Loucy (cell line): ENCODE measurements at regions not wholly inside any gene's neighbourhood (a gene's known extent, or its start where the extent isn't known, plus 50 kb on each side); places are given as distances from the start of the nearest gene placed in this dataset.
A peak's percentile ranks its signal among the peaks of the same experiment; 100 is the strongest.
"Not testable (repeated sequence)": the region's sequence is repeated elsewhere in the genome, so short reads cannot be mapped to it uniquely, and the experiment has no call there.

Experiments used
- H2AFZ ChIP-seq: fragments of 200-600 bp; sonication (generic); 2 replicates; pipeline ENCODE4 v1.6.0; 2016; ENCODE audit warnings: antibody characterized with exemption, mild to moderate bottlenecking, low read length, moderate library complexity
- H3F3A ChIP-seq: fragments of 200-600 bp; 2 replicates; pipeline ENCODE4 v1.6.0; 2016; ENCODE audit warnings: antibody characterized with exemption, low read depth, mild to moderate bottlenecking
- H3K27me3 ChIP-seq: fragments of 200-600 bp; sonication (generic); 2 replicates; pipeline ENCODE4 v1.6.1; 2014; ENCODE audit warnings: low read length, mild to moderate bottlenecking; ENCODE audit not compliant: insufficient read depth, poor library complexity, severe bottlenecking
- H3K36me3 ChIP-seq: fragments of 200-600 bp; sonication (generic); 2 replicates; pipeline ENCODE4 v1.6.1; 2016; ENCODE audit warnings: low read length; ENCODE audit not compliant: insufficient read depth
- H3K4me1 ChIP-seq: fragments of 200-600 bp; sonication (generic); 2 replicates; pipeline ENCODE4 v1.5.1; 2014; ENCODE audit warnings: low read length, mild to moderate bottlenecking; ENCODE audit not compliant: insufficient read depth, poor library complexity, severe bottlenecking
- H3K4me2 ChIP-seq: fragments of 200-600 bp; sonication (generic); 2 replicates; pipeline ENCODE4 v1.6.0; 2014; ENCODE audit warnings: antibody characterized with exemption, low read length, low read depth, mild to moderate bottlenecking; ENCODE audit not compliant: poor library complexity, severe bottlenecking
- H3K4me3 ChIP-seq: fragments of 200-600 bp; sonication (generic); 2 replicates; pipeline ENCODE4 v1.5.1; 2014; ENCODE audit warnings: low read length, mild to moderate bottlenecking, mixed read lengths; ENCODE audit not compliant: poor library complexity, severe bottlenecking
- H3K79me2 ChIP-seq: fragments of 200-600 bp; sonication (generic); 2 replicates; pipeline ENCODE4 v1.6.1; 2014; ENCODE audit warnings: low read length; ENCODE audit not compliant: insufficient read depth
- H3K9ac ChIP-seq: fragments of 200-600 bp; sonication (generic); 2 replicates; pipeline ENCODE4 v1.6.0; 2014; ENCODE audit warnings: mild to moderate bottlenecking, low read depth, low read length, moderate library complexity; ENCODE audit not compliant: poor library complexity, severe bottlenecking
- H3K9me2 ChIP-seq: fragments of 200-600 bp; sonication (generic); replicated peaks from 2 replicates; pipeline ENCODE4 v1.6.1; 2016; ENCODE audit warnings: low read depth, low read length, mixed read lengths
- H3K9me3 ChIP-seq: fragments of 200-600 bp; sonication (generic); 2 replicates; pipeline ENCODE4 v1.6.1; 2014; ENCODE audit warnings: mild to moderate bottlenecking, antibody characterized with exemption, low read length, low read depth; ENCODE audit not compliant: insufficient read depth
- H4K20me1 ChIP-seq: fragments of 200-600 bp; sonication (generic); 2 replicates; pipeline ENCODE4 v1.6.0; 2014; ENCODE audit warnings: antibody characterized with exemption, low read length, mild to moderate bottlenecking; ENCODE audit not compliant: insufficient read depth, poor library complexity, severe bottlenecking
- EZH2phosphoT487 ChIP-seq: fragments of 200-600 bp; IDR thresholded peaks from 2 replicates; pipeline ENCODE4 v1.6.1; 2018; ENCODE audit warnings: antibody characterized with exemption, mild to moderate bottlenecking, moderate library complexity, borderline replicate concordance
- TF ChIP-seq, protein P1 (sequence below): fragments of 200-600 bp; sonication (generic); conservative IDR thresholded peaks from 2 replicates; pipeline ENCODE4 v1.5.1; 2014; ENCODE audit warnings: mild to moderate bottlenecking, antibody characterized with exemption, low read length

DNA sequence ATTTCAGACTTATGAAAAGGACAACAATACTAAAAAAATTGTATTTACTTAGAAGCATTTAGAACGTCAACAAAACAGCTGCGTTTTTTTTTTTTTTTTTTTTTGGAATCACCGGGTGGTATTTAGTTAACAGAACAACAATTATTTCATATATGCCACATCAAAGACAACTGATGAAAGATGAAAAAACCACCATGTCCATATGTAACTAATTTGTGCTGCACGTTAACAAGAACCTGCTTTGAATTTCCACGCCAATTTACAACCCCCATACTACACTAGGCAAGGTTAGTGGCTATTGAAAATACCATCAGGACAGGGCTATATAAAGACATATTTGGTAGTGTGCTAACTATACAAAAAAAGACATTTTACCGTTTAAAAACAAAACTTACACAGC lies 189.3 kb upstream of the ROBO1 start:
- Histone ChIP-seq H3K9ac (no peak overlapping the region), H3F3A (no peaks in the 10 kb centered on the region), H2AFZ (no peak overlapping the region), H3K4me3 (no peak overlapping the region), H3K36me3 (no peaks in the 10 kb centered on the region), H3K4me1 (no peaks in the 10 kb centered on the region), H3K4me2 (no peak overlapping the region), H3K9me3 (no peaks in the 10 kb centered on the region), H3K79me2 (no peaks in the 10 kb centered on the region), H3K9me2 (no peaks in the 10 kb centered on the region), H3K27me3 (no peaks in the 10 kb centered on the region), H4K20me1 (no peaks in the 10 kb centered on the region)
- TF ChIP-seq, protein P1, sequence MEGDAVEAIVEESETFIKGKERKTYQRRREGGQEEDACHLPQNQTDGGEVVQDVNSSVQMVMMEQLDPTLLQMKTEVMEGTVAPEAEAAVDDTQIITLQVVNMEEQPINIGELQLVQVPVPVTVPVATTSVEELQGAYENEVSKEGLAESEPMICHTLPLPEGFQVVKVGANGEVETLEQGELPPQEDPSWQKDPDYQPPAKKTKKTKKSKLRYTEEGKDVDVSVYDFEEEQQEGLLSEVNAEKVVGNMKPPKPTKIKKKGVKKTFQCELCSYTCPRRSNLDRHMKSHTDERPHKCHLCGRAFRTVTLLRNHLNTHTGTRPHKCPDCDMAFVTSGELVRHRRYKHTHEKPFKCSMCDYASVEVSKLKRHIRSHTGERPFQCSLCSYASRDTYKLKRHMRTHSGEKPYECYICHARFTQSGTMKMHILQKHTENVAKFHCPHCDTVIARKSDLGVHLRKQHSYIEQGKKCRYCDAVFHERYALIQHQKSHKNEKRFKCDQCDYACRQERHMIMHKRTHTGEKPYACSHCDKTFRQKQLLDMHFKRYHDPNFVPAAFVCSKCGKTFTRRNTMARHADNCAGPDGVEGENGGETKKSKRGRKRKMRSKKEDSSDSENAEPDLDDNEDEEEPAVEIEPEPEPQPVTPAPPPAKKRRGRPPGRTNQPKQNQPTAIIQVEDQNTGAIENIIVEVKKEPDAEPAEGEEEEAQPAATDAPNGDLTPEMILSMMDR: no peak

DNA sequence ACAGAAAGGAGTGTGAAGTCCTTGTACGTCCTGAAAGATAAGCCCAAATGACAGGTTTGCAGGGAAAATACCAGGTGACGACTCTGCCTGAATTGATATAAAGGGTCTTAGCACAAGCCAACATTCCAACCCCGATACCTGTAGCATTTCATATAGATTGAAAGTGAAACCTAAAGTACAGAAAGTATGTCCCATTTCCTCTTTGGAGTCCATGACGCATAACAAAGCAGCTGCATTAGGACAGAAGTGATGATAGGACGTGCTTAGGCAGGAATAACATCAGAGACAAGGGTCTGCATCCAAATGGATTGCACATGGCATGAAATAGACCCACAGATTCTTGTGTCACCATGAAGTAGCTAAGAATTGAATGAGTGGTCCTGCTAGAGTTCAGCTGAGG lies 187.0 kb upstream of the ROBO1 start:
- no peaks in the 10 kb centered on the region for H3K79me2 ChIP-seq
- no peaks in the 10 kb centered on the region for H3K4me1 ChIP-seq
- no peaks in the 10 kb centered on the region for H3K36me3 ChIP-seq
- H3K9me3 ChIP-seq: no peaks in the 10 kb centered on the region
- H3F3A ChIP-seq: no peaks in the 10 kb centered on the region
- no peak overlapping the region for H3K9ac ChIP-seq
- H3K4me3 ChIP-seq: no peak overlapping the region
- no peaks in the 10 kb centered on the region for H4K20me1 ChIP-seq
- peak overlapping the region; percentile 39; the same call in 1 of the 2 replicates for H2AFZ ChIP-seq
- no peak overlapping the region for H3K4me2 ChIP-seq
- H3K9me2 ChIP-seq: no peaks in the 10 kb centered on the region
- no peak for TF ChIP-seq EZH2phosphoT487
- TF ChIP-seq, protein P1: no peak
- no peaks in the 10 kb centered on the region for H3K27me3 ChIP-seq

DNA sequence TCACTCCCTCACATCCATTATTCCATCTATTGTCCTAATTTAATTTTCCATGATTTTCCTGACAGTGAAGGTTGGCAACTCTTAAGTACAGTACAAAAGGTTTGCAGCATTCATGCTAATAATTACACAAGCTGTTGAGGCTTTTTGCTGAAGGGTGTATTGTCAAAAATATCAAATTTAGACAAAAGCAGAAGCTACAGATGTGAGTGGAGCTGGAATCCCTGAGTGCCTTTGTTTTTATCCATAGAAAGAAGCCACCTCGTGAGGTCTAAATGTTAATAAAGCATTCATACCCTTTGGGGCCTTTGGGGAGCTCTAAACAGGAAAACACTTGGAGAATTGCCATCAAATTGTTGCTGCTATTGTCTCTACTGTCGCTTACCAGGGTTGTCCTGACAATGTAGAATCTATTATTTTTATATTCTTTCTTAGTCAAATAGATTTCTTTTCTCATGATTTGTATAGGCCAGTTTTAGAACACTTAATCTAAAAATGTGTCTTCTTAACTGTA lies 185.8 kb upstream of the ROBO1 start:
- Histone ChIP-seq H3K4me1 (no peaks in the 10 kb centered on the region), H3K4me2 (no peak overlapping the region), H3K9ac (no peak overlapping the region), H2AFZ (no peak overlapping the region), H3K27me3 (no peaks in the 10 kb centered on the region), H3K9me2 (no peaks in the 10 kb centered on the region), H3F3A (no peaks in the 10 kb centered on the region), H3K4me3 (no peak overlapping the region), H3K79me2 (no peaks in the 10 kb centered on the region), H3K36me3 (no peaks in the 10 kb centered on the region), H3K9me3 (no peaks in the 10 kb centered on the region), H4K20me1 (no peaks in the 10 kb centered on the region)
- TF ChIP-seq, protein P1: no peak
- TF ChIP-seq EZH2phosphoT487: no peak

DNA sequence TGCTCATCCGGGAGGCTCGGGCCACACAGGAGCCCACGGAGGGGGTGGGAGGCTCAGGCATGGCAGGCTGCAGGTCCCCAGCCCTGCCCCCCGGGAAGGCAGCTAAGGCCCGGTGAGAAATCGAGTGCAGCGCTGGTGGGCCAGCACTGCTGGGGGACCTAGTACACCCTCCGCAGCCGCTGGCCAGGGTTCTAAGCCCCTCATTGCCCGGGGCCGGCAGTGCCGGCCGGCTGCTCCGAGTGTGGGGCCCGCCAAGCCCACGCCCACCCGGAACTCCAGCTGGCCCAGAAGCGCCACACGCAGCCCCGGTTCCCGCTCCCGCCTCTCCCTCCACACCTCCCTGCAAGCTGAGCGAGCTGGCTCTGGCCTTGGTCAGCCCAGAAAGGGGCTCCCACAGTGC lies 183.6 kb upstream of the ROBO1 start:
- not testable (repeated sequence) for H3F3A ChIP-seq, H3K4me3 ChIP-seq, H3K79me2 ChIP-seq, H3K4me2 ChIP-seq, H4K20me1 ChIP-seq, H3K36me3 ChIP-seq, H3K4me1 ChIP-seq, H2AFZ ChIP-seq, H3K9ac ChIP-seq, H3K9me3 ChIP-seq, H3K9me2 ChIP-seq, H3K27me3 ChIP-seq
